Endodermal cell (in vitro differentiated cells): ENCODE measurements at regions not wholly inside any gene's neighbourhood (a gene's known extent, or its start where the extent isn't known, plus 50 kb on each side); places are given as distances from the start of the nearest gene placed in this dataset.

ENCODE experiments used
- DNase-seq: peaks from one replicate; pipeline ENCODE4 v3.0.0-alpha.2; 2017
- H3K27ac ChIP-seq: 2 replicates; pipeline ENCODE4 v1.5.1; 2013; ENCODE audit warnings: mild to moderate bottlenecking, low read depth, low read length, moderate library complexity
- H3K27me3 ChIP-seq: 2 replicates; pipeline ENCODE4 v1.6.1; 2013; ENCODE audit warnings: mild to moderate bottlenecking, low read length, moderate library complexity; ENCODE audit not compliant: insufficient read depth, control insufficient read depth, poor library complexity, severe bottlenecking
- H3K36me3 ChIP-seq: 2 replicates; pipeline ENCODE4 v1.7.0; 2013; ENCODE audit warnings: mild to moderate bottlenecking, low read length, moderate library complexity; ENCODE audit not compliant: control insufficient read depth, insufficient read depth
- H3K4me1 ChIP-seq: one replicate; pipeline ENCODE4 v1.7.0; 2013; ENCODE audit warnings: low read length; ENCODE audit not compliant: control insufficient read depth, insufficient read depth
- H3K4me3 ChIP-seq: 2 replicates; pipeline ENCODE4 v1.5.1; 2013; ENCODE audit warnings: mild to moderate bottlenecking, low read length, moderate library complexity
- H3K9ac ChIP-seq: 2 replicates; pipeline ENCODE4 v1.6.1; 2013; ENCODE audit warnings: mild to moderate bottlenecking, low read length, moderate library complexity; ENCODE audit not compliant: poor library complexity, severe bottlenecking; ENCODE audit errors: extremely low read depth
- H3K9me3 ChIP-seq: 2 replicates; pipeline ENCODE4 v1.6.1; 2013; ENCODE audit warnings: mild to moderate bottlenecking, low read length, moderate library complexity; ENCODE audit not compliant: control insufficient read depth
- H3K27ac Mint-ChIP-seq: 2 replicates; pipeline ENCODE4 v1.8.0; 2020; ENCODE audit warnings: mixed read lengths
- H3K27me3 Mint-ChIP-seq: 2 replicates; pipeline ENCODE4 v1.8.0; 2021; ENCODE audit warnings: mild to moderate bottlenecking, mixed read lengths; ENCODE audit not compliant: insufficient read depth
- H3K36me3 Mint-ChIP-seq: 2 replicates; pipeline ENCODE4 v1.8.0; 2020; ENCODE audit warnings: low read depth, mixed read lengths
- H3K4me1 Mint-ChIP-seq: 2 replicates; pipeline ENCODE4 v1.8.0; 2020; ENCODE audit warnings: mixed read lengths
- H3K4me3 Mint-ChIP-seq: 2 replicates; pipeline ENCODE4 v1.8.0; 2020; ENCODE audit warnings: mild to moderate bottlenecking, moderate library complexity, mixed read lengths
- H3K9me3 Mint-ChIP-seq: 2 replicates; pipeline ENCODE4 v1.8.0; 2020; ENCODE audit warnings: mild to moderate bottlenecking, mixed read lengths
- CTCF ChIP-seq: fragments of 200-600 bp; sonication (generic); conservative IDR thresholded peaks from 2 replicates; pipeline ENCODE4 v1.5.0; 2021; ENCODE audit warnings: antibody characterized with exemption, mild to moderate bottlenecking
- WGBS, 2 experiments: methylation state at CpG; one replicate each; pipeline versions ENCODE4 v1.1.5 to v1.1.7; 2013; ENCODE audit warnings: missing lambda C conversion rate in 2 of 2, mixed read lengths in 1 of 2; ENCODE audit not compliant: insufficient coverage in 1 of 2, insufficient read length in 1 of 2; 5-methylcytosine and 5-hydroxymethylcytosine counted together

- H3K27ac ChIP-seq, result no peak overlapping the region
- H3K9me3 Mint-ChIP-seq, result peaks cover 4% of the 10 kb centered on the region
- WGBS, 2 experiments, result 86 to 90% methylated on average over 8 to 13 of the region's 13 CpGs
- no peaks in the 10 kb centered on the region for H3K27me3 ChIP-seq
- no peaks in the 10 kb centered on the region for H3K36me3 ChIP-seq
- no peak overlapping the region for H3K4me3 Mint-ChIP-seq
- no peak overlapping the region for H3K27ac Mint-ChIP-seq
- no peak for TF ChIP-seq CTCF
- H3K9me3 ChIP-seq, result no peaks in the 10 kb centered on the region
- H3K9ac ChIP-seq, result no peak overlapping the region
- peaks cover under 1% of the 10 kb centered on the region for H3K36me3 Mint-ChIP-seq
- H3K4me1 Mint-ChIP-seq, result peaks cover 10% of the 10 kb centered on the region
- H3K4me1 ChIP-seq, result no peaks in the 10 kb centered on the region
- no peaks in the 10 kb centered on the region for H3K27me3 Mint-ChIP-seq
- no peak overlapping the region for H3K4me3 ChIP-seq
- DNase-seq, result no peak
Observed at GRCh38 chr9:129405089-129405826, 215.6 kb downstream of the C9orf50 start.

GRCh38 chr9:129404621-129405020 lies 216.3 kb downstream of the C9orf50 start:
- DNase-seq, result no peak
- Mint-ChIP-seq H3K27me3 (no peaks in the 10 kb centered on the region), H3K27ac (no peak overlapping the region), H3K4me3 (no peak overlapping the region), H3K36me3 (no peaks in the 10 kb centered on the region), H3K4me1 (peaks cover 10% of the 10 kb centered on the region), H3K9me3 (no peaks in the 10 kb centered on the region)
- no peak overlapping the region for H3K9ac ChIP-seq
- no peak overlapping the region for H3K4me3 ChIP-seq
- TF ChIP-seq CTCF, result no peak
- H3K36me3 ChIP-seq, result no peaks in the 10 kb centered on the region
- H3K27me3 ChIP-seq, result no peaks in the 10 kb centered on the region
- no peaks in the 10 kb centered on the region for H3K9me3 ChIP-seq
- H3K4me1 ChIP-seq, result no peaks in the 10 kb centered on the region
- no peak overlapping the region for H3K27ac ChIP-seq
- WGBS, 2 experiments, result 88 to 100% methylated on average over 4 to 8 of the region's 8 CpGs

- H3K9me3 Mint-ChIP-seq, result no peaks in the 10 kb centered on the region
- H3K4me3 Mint-ChIP-seq, result no peak overlapping the region
- Histone ChIP-seq H3K4me1 (no peaks in the 10 kb centered on the region), H3K27me3 (no peaks in the 10 kb centered on the region), H3K9me3 (no peaks in the 10 kb centered on the region), H3K27ac (no peak overlapping the region), H3K9ac (no peak overlapping the region), H3K4me3 (no peak overlapping the region), H3K36me3 (no peaks in the 10 kb centered on the region)
- H3K27ac Mint-ChIP-seq, result no peak overlapping the region
- no peaks in the 10 kb centered on the region for H3K36me3 Mint-ChIP-seq
- no peak for DNase-seq
- H3K27me3 Mint-ChIP-seq, result no peaks in the 10 kb centered on the region
- TF ChIP-seq CTCF, result no peak
- H3K4me1 Mint-ChIP-seq, result peaks cover 10% of the 10 kb centered on the region
- 79 to 94% methylated on average over 8 to 10 of the region's 10 CpGs for WGBS, 2 experiments
Observed at GRCh38 chr9:129403779-129404620, 216.9 kb downstream of the C9orf50 start.
